ENCODE measurements at regions not wholly inside any gene's neighbourhood (a gene's known extent, or its start where the extent isn't known, plus 50 kb on each side); places are given as distances from the start of the nearest gene placed in this dataset.

- no peak for TF ChIP-seq TAF1 (IDR thresholded peaks at IDR 0.05; ENCODE audit: borderline replicate concordance, insufficient read depth, low read length)
- TF ChIP-seq SIN3A (IDR thresholded peaks at IDR 0.05; ENCODE audit: borderline replicate concordance, insufficient read depth, low read length): no peak
- TF ChIP-seq FOXP2 (optimal IDR thresholded peaks at IDR 0.05; ENCODE audit: borderline replicate concordance, extremely low read depth, extremely low read length, insufficient read depth): no peak
- no peak for TF ChIP-seq POLR2AphosphoS5 (IDR thresholded peaks at IDR 0.05; ENCODE audit: low read depth, low read length)
- TF ChIP-seq REST (IDR thresholded peaks at IDR 0.05; ENCODE audit: insufficient read depth in 1 of 2, low read depth in 2 of 2, low read length in 2 of 2): no peak
Measured at GRCh38 chr2:6031200-6031867, 339.1 kb downstream of the SOX11 start.

- TF ChIP-seq POLR2AphosphoS5 (IDR thresholded peaks at IDR 0.05; ENCODE audit: low read depth, low read length): no peak
- no peak for TF ChIP-seq SIN3A (IDR thresholded peaks at IDR 0.05; ENCODE audit: borderline replicate concordance, insufficient read depth, low read length)
Measured at GRCh38 chr2:6036211-6036610, 344.0 kb downstream of the SOX11 start.

- TF ChIP-seq TAF1 (IDR thresholded peaks at IDR 0.05; ENCODE audit: borderline replicate concordance, insufficient read depth, low read length): no peak
- no peak for TF ChIP-seq FOXP2 (optimal IDR thresholded peaks at IDR 0.05; ENCODE audit: borderline replicate concordance, extremely low read depth, extremely low read length, insufficient read depth)
- no peak for TF ChIP-seq POLR2AphosphoS5 (IDR thresholded peaks at IDR 0.05; ENCODE audit: low read depth, low read length)
- no peak for TF ChIP-seq REST (IDR thresholded peaks at IDR 0.05; ENCODE audit: insufficient read depth in 1 of 2, low read depth in 2 of 2, low read length in 2 of 2)
- TF ChIP-seq SIN3A (IDR thresholded peaks at IDR 0.05; ENCODE audit: borderline replicate concordance, insufficient read depth, low read length): no peak
Measured at GRCh38 chr2:6043238-6043637, 351.1 kb downstream of the SOX11 start.

DNA sequence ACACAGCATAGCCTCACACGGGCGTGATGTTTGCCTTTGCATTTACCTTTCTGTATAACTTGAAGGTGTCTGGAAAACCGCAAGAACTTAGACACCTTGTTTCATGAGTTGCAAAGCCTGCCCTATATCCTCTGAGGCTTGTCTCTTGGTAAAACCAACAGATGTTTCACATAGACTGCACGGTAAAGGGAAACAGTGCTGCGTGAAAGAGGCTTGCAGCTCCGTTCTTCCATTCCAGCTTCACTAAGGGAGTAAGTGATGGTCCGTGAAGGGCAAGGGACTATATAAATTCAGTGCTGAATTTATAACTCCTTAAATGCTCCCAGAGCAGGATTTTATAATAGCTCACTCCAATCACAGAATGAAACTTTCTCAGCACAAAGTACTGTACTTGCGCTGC lies 360.5 kb downstream of the SOX11 start:
- TF ChIP-seq FOXP2 (optimal IDR thresholded peaks at IDR 0.05; ENCODE audit: borderline replicate concordance, extremely low read depth, extremely low read length, insufficient read depth) (no peak), TAF1 (IDR thresholded peaks at IDR 0.05; ENCODE audit: borderline replicate concordance, insufficient read depth, low read length) (no peak), REST (IDR thresholded peaks at IDR 0.05; ENCODE audit: insufficient read depth in 1 of 2, low read depth in 2 of 2, low read length in 2 of 2) (no peak), SIN3A (IDR thresholded peaks at IDR 0.05; ENCODE audit: borderline replicate concordance, insufficient read depth, low read length) (no peak), POLR2AphosphoS5 (IDR thresholded peaks at IDR 0.05; ENCODE audit: low read depth, low read length) (no peak)

GRCh38 chr2:6053743-6054142 lies 361.6 kb downstream of the SOX11 start:
- no peak for TF ChIP-seq REST (IDR thresholded peaks at IDR 0.05; ENCODE audit: insufficient read depth in 1 of 2, low read depth in 2 of 2, low read length in 2 of 2)
- no peak for TF ChIP-seq TAF1 (IDR thresholded peaks at IDR 0.05; ENCODE audit: borderline replicate concordance, insufficient read depth, low read length)
- TF ChIP-seq FOXP2 (optimal IDR thresholded peaks at IDR 0.05; ENCODE audit: borderline replicate concordance, extremely low read depth, extremely low read length, insufficient read depth): no peak
- TF ChIP-seq POLR2AphosphoS5 (IDR thresholded peaks at IDR 0.05; ENCODE audit: low read depth, low read length): no peak
- no peak for TF ChIP-seq SIN3A (IDR thresholded peaks at IDR 0.05; ENCODE audit: borderline replicate concordance, insufficient read depth, low read length)

All from PFSK-1 (cell line).